K562 (cell line): ENCODE measurements at regions not wholly inside any gene's neighbourhood (a gene's known extent, or its start where the extent isn't known, plus 50 kb on each side); places are given as distances from the start of the nearest gene placed in this dataset.
A peak's percentile ranks its signal among the peaks of the same experiment; 100 is the strongest.

Experiments
- ATF6 ChIP-seq: sonication (generic); formaldehyde crosslinking; IDR thresholded peaks from 2 replicates; pipeline ENCODE4 v1.4.0; 2020; ENCODE audit warnings: mild to moderate bottlenecking, missing genetic modification reagents
- CBX8 ChIP-seq: fragments of 200-600 bp; sonication (generic); IDR thresholded peaks from 2 replicates; pipeline ENCODE4 v1.6.1; 2012; ENCODE audit warnings: borderline replicate concordance, mixed run types, low read depth, mild to moderate bottlenecking, moderate library complexity, mixed read lengths, low read length, control low read depth, inconsistent platforms; ENCODE audit not compliant: poor library complexity, severe bottlenecking; ENCODE audit errors: extremely low read depth
- CCNT2 ChIP-seq: IDR thresholded peaks from 2 replicates; pipeline ENCODE4 v1.6.1; 2011; ENCODE audit warnings: borderline replicate concordance, low read depth, mild to moderate bottlenecking, moderate library complexity, mixed read lengths, low read length; ENCODE audit not compliant: insufficient read length; ENCODE audit errors: extremely low read depth
- CEBPB ChIP-seq: fragments of 450-650 bp; IDR thresholded peaks from 2 replicates; pipeline ENCODE4 v1.6.1; 2016; ENCODE audit warnings: missing genetic modification characterization, missing compliant biosample characterization
- ELF1 ChIP-seq: fragments of 200-800 bp; sonication (Bioruptor generic); IDR thresholded peaks from 2 replicates; pipeline ENCODE4 v1.6.1; 2016; ENCODE audit warnings: missing genetic modification characterization, missing compliant biosample characterization
- GATAD2B ChIP-seq: fragments of 450-650 bp; IDR thresholded peaks from 2 replicates; pipeline ENCODE4 v1.6.1; 2017; ENCODE audit warnings: mild to moderate bottlenecking, borderline replicate concordance
- ILF3 ChIP-seq: fragments of 450-650 bp; IDR thresholded peaks from 2 replicates; pipeline ENCODE4 v1.6.1; 2018; ENCODE audit warnings: antibody characterized with exemption, mild to moderate bottlenecking, moderate library complexity, borderline replicate concordance
- L3MBTL2 ChIP-seq: fragments of 450-650 bp; IDR thresholded peaks from 2 replicates; pipeline ENCODE4 v1.6.1; 2016; ENCODE audit warnings: mild to moderate bottlenecking, moderate library complexity
- MEIS2 ChIP-seq: fragments of 450-650 bp; IDR thresholded peaks from 2 replicates; pipeline ENCODE4 v1.6.1; 2014; ENCODE audit warnings: mild to moderate bottlenecking; ENCODE audit not compliant: partially characterized antibody
- MLX ChIP-seq, 2 experiments: fragments of 450-650 bp in 1 of 2; sonication (generic) in 1 of 2; formaldehyde crosslinking; conservative IDR thresholded peaks; 2 replicates each; pipeline versions ENCODE4 v1.4.0 to v1.8.1; 2020 to 2022; ENCODE audit warnings: mild to moderate bottlenecking in 1 of 2, missing genetic modification reagents in 1 of 2
- MTA1 ChIP-seq: fragments of 450-650 bp; IDR thresholded peaks from 2 replicates; pipeline ENCODE4 v1.6.1; 2017; ENCODE audit warnings: borderline replicate concordance
- NEUROD1 ChIP-seq: fragments of 150-350 bp; IDR thresholded peaks from 2 replicates; pipeline ENCODE4 v1.6.1; 2014; ENCODE audit warnings: borderline replicate concordance, low read length, low read depth; ENCODE audit not compliant: partially characterized antibody
- PBX2 ChIP-seq, 2 experiments: IDR thresholded peaks in 1 of 2; conservative IDR thresholded peaks in 1 of 2; 2 replicates each; pipeline ENCODE4 v1.6.1; 2016; ENCODE audit warnings: low read depth in 2 of 2, mild to moderate bottlenecking in 1 of 2, missing compliant biosample characterization in 1 of 2, missing genetic modification characterization in 1 of 2, moderate library complexity in 1 of 2
- PHF8 ChIP-seq: fragments of 200-600 bp; sonication (generic); IDR thresholded peaks from 2 replicates; pipeline ENCODE4 v1.6.1; 2012; ENCODE audit warnings: mixed run types, mild to moderate bottlenecking, inconsistent platforms, low read length, moderate library complexity, borderline replicate concordance
- PURB ChIP-seq: sonication (generic); formaldehyde crosslinking; IDR thresholded peaks from 2 replicates; pipeline ENCODE4 v1.9.0; 2021; ENCODE audit warnings: low read depth, mild to moderate bottlenecking, missing genetic modification reagents
- SPI1 ChIP-seq: IDR thresholded peaks from 2 replicates; pipeline ENCODE4 v1.6.1; 2011; ENCODE audit warnings: low read depth, low read length, control low read depth, borderline replicate concordance
- YBX1 ChIP-seq: fragments of 450-650 bp; IDR thresholded peaks from 2 replicates; pipeline ENCODE4 v1.7.1; 2016; ENCODE audit warnings: mild to moderate bottlenecking
- ZFP1 ChIP-seq: fragments of 450-650 bp; formaldehyde crosslinking; IDR thresholded peaks from 2 replicates; pipeline ENCODE4 v1.4.0; 2020; ENCODE audit warnings: mild to moderate bottlenecking, mixed read lengths
- ZFP36 ChIP-seq: fragments of 150-350 bp; IDR thresholded peaks from 2 replicates; pipeline ENCODE4 v1.6.1; 2018; ENCODE audit warnings: low read length, low read depth; ENCODE audit not compliant: partially characterized antibody
- ZNF274 ChIP-seq: IDR thresholded peaks from 2 replicates; pipeline ENCODE4 v1.6.1; 2011; ENCODE audit warnings: low read depth, mild to moderate bottlenecking, low read length, moderate library complexity, borderline replicate concordance
- ZNF717 ChIP-seq: fragments of 250-450 bp; sonication (Bioruptor Pico); IDR thresholded peaks from 2 replicates; pipeline ENCODE4 v1.5.0; 2021
- ZZZ3 ChIP-seq: fragments of 450-650 bp; IDR thresholded peaks from 2 replicates; pipeline ENCODE4 v1.6.1; 2016; ENCODE audit warnings: antibody characterized with exemption, mild to moderate bottlenecking, moderate library complexity

- TF ChIP-seq ZFP1 (CRISPR knock-in tag) (no peak), ZZZ3 (no peak), NEUROD1 (no peak), CBX8 (no peak), MEIS2 (peak; percentile 42), PBX2 (CRISPR knock-in tag; IDR thresholded peaks at IDR 0.05; ENCODE audit: low read depth) (no peak), PBX2 (tag; conservative IDR thresholded peaks at IDR 0.05; ENCODE audit: low read depth) (peak; percentile 34; the same call in 1 of the 2 replicates), ATF6 (no peak), SPI1 (peak; percentile 95), ELF1 (no peak), GATAD2B (no peak), CCNT2 (no peak), MTA1 (no peak), ZNF274 (no peak), YBX1 (no peak), ZFP36 (no peak), CEBPB (tag) (peak; percentile 54; the same call in 1 of the 2 replicates), L3MBTL2 (peak; percentile 39; the same call in 1 of the 2 replicates), ZNF717 (CRISPR knock-in tag) (no peak), PHF8 (no peak), MLX (CRISPR knock-in tag; conservative IDR thresholded peaks at IDR 0.05) (no peak), ILF3 (no peak), PURB (CRISPR knock-in tag) (no peak)
Observed at GRCh38 chr17:13385481-13385911, 216.2 kb downstream of the HS3ST3A1 start (continued).
